ENCODE measurements at regions not wholly inside any gene's neighbourhood (a gene's known extent, or its start where the extent isn't known, plus 50 kb on each side); places are given as distances from the start of the nearest gene placed in this dataset.
"Not testable (repeated sequence)": the region's sequence is repeated elsewhere in the genome, so short reads cannot be mapped to it uniquely, and the experiment has no call there.

GRCh38 chr12:9470367-9470766, 137.3 kb downstream of the KLRB1 start:
- POLR2A ChIA-PET; H3K4me3 ChIP-seq (ENCODE audit: low read length); H3K9me3 Mint-ChIP-seq; H3K9me3 ChIP-seq (ENCODE audit: control insufficient read depth in 2 of 3, low read length in 3 of 3); H3K27me3 ChIP-seq (ENCODE audit: control insufficient read depth in 2 of 2, insufficient read depth in 2 of 2, low read length in 2 of 2); H3K4me1 ChIP-seq (ENCODE audit: control insufficient read depth in 2 of 2, insufficient read depth in 2 of 2, low read length in 2 of 2); ATAC-seq; H3K36me3 ChIP-seq (ENCODE audit: control insufficient read depth in 2 of 3, insufficient read depth in 3 of 3, low read length in 3 of 3); H3K27ac ChIP-seq (ENCODE audit: low read depth, low read length); DNase-seq; H3K27me3 Mint-ChIP-seq; intact Hi-C loops (cut with micrococcal nuclease): not testable (repeated sequence)
- CTCF ChIA-PET = interaction anchor here (2.5 kb wide), 1 partner anchor 140 kb away, joined by 28 read pairs; no protein-coding TSS in a partner anchor
- Mint-ChIP-seq H3K36me3 (peaks cover 0 to 15% (median 0%) of the 10 kb centered on the region in 5 donors), H3K27ac (peak overlapping the region in 1 of 9 donors; percentile 56), H3K4me1 (peaks cover 6 to 27% (median 19%) of the 10 kb centered on the region in 7 donors), H3K4me3 (peak overlapping the region in 1 of 10 donors; percentile 39)

DNA sequence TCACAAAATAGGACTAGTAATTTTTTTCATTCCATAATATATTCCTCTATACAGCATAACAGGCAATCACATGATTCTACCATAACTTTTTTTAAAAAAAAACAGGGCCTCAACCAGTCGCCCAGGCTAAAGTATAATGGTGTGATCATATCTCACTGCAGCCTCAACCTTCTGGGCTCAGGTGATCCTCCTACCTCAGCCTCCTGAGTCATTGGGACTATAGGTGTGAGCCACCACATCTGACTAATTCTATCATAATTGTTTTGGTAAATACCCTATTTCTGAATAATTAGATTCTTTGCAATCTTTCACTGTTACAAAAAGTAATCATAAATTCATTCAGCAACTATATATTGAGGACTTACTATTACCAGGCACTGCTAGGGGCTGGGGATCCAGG, 137.8 kb downstream of the KLRB1 start:
- H3K4me1 Mint-ChIP-seq = peaks cover 6 to 27% (median 19%) of the 10 kb centered on the region in 7 donors
- H3K36me3 ChIP-seq (ENCODE audit: control insufficient read depth in 2 of 3, insufficient read depth in 3 of 3, low read length in 3 of 3); H3K27me3 Mint-ChIP-seq; H3K4me1 ChIP-seq (ENCODE audit: control insufficient read depth in 2 of 2, insufficient read depth in 2 of 2, low read length in 2 of 2); H3K27ac Mint-ChIP-seq; H3K27me3 ChIP-seq (ENCODE audit: control insufficient read depth in 2 of 2, insufficient read depth in 2 of 2, low read length in 2 of 2); H3K9me3 Mint-ChIP-seq; H3K4me3 ChIP-seq (ENCODE audit: low read length); DNase-seq; H3K9me3 ChIP-seq (ENCODE audit: control insufficient read depth in 2 of 3, low read length in 3 of 3); POLR2A ChIA-PET; H3K27ac ChIP-seq (ENCODE audit: low read depth, low read length); ATAC-seq: not testable (repeated sequence)
- intact Hi-C loops (cut with micrococcal nuclease) = loop anchor here in 1 of 2 donors (1.0 to 10.0 kb wide), 5 partner anchors 98 to 405 kb away; no protein-coding TSS in a partner anchor
- CTCF ChIA-PET = interaction anchor here (2.5 kb wide), 1 partner anchor 139 kb away, joined by 28 read pairs; no protein-coding TSS in a partner anchor
- H3K4me3 Mint-ChIP-seq = peak overlapping the region in 1 of 10 donors; percentile 39
- peaks cover 0 to 15% (median 0%) of the 10 kb centered on the region in 5 donors for H3K36me3 Mint-ChIP-seq

- POLR2A ChIA-PET; H3K4me3 ChIP-seq (ENCODE audit: low read length); H3K9me3 ChIP-seq (ENCODE audit: control insufficient read depth in 2 of 3, low read length in 3 of 3); H3K36me3 ChIP-seq (ENCODE audit: control insufficient read depth in 2 of 3, insufficient read depth in 3 of 3, low read length in 3 of 3); H3K27me3 ChIP-seq (ENCODE audit: control insufficient read depth in 2 of 2, insufficient read depth in 2 of 2, low read length in 2 of 2); H3K9me3 Mint-ChIP-seq; ATAC-seq; H3K27me3 Mint-ChIP-seq; H3K4me3 Mint-ChIP-seq; DNase-seq; H3K27ac ChIP-seq (ENCODE audit: low read depth, low read length); H3K4me1 ChIP-seq (ENCODE audit: control insufficient read depth in 2 of 2, insufficient read depth in 2 of 2, low read length in 2 of 2); H3K27ac Mint-ChIP-seq: not testable (repeated sequence)
- peaks cover 0 to 15% (median 1%) of the 10 kb centered on the region in 5 donors for H3K36me3 Mint-ChIP-seq
- peaks cover 6 to 27% (median 19%) of the 10 kb centered on the region in 7 donors for H3K4me1 Mint-ChIP-seq
- intact Hi-C loops (cut with micrococcal nuclease) = loop anchor here in 1 of 2 donors (1.0 to 10.0 kb wide), 5 partner anchors 97 to 405 kb away; no protein-coding TSS in a partner anchor
- CTCF ChIA-PET = interaction anchor here (1.0 to 2.5 kb wide), 4 partner anchors 97 to 239 kb away, joined by 3 to 28 read pairs (median 4); no protein-coding TSS in a partner anchor
Measured at GRCh38 chr12:9469463-9469862, 138.3 kb downstream of the KLRB1 start.

DNA sequence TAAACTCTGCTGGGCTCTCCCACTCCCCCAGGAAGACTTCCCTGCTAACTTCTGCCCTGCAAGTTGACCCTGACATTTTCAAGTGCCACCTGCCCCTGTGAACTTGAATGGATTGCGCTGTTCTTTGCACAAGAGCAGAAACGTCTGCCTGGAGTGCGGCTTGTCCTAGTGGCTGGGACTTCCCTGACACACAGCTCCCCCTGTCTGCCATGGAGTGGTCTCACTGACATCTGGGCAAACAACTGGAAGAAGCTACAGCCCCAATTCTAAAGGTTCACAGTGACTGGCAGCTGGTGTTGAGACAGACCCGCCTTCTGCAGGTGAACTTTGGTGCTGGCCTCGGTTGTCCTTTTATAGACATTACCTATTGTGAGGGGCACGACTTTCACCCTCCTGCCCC, 138.7 kb downstream of the KLRB1 start:
- H3K27me3 ChIP-seq (ENCODE audit: control insufficient read depth in 2 of 2, insufficient read depth in 2 of 2, low read length in 2 of 2); H3K4me1 ChIP-seq (ENCODE audit: control insufficient read depth in 2 of 2, insufficient read depth in 2 of 2, low read length in 2 of 2); H3K27ac ChIP-seq (ENCODE audit: low read depth, low read length); H3K36me3 ChIP-seq (ENCODE audit: control insufficient read depth in 2 of 3, insufficient read depth in 3 of 3, low read length in 3 of 3); H3K27me3 Mint-ChIP-seq; H3K4me3 Mint-ChIP-seq; H3K4me3 ChIP-seq (ENCODE audit: low read length); H3K9me3 Mint-ChIP-seq; H3K9me3 ChIP-seq (ENCODE audit: control insufficient read depth in 2 of 3, low read length in 3 of 3): not testable (repeated sequence)
- DNase-seq (peak in 7 of 9 donors; percentile 11 to 62 (median 47)), ATAC-seq (peak; percentile 61)
- ChIA-PET CTCF (interaction anchor here (1.0 to 2.5 kb wide), 4 partner anchors 97 to 240 kb away, joined by 3 to 28 read pairs (median 4); no protein-coding TSS in a partner anchor), POLR2A (interaction anchor here (0.6 kb wide), 1 partner anchor 124 kb away, joined by 3 read pairs; no protein-coding TSS in a partner anchor)
- Mint-ChIP-seq H3K36me3 (peaks cover 0 to 12% (median 5%) of the 10 kb centered on the region in 5 donors), H3K27ac (peak overlapping the region in 2 of 9 donors; percentile 15 to 59), H3K4me1 (peaks cover 6 to 27% (median 19%) of the 10 kb centered on the region in 7 donors)
- intact Hi-C loops (cut with micrococcal nuclease) = loop anchor here in 1 of 2 donors (1.0 to 10.0 kb wide), 5 partner anchors 97 to 404 kb away; no protein-coding TSS in a partner anchor

DNA sequence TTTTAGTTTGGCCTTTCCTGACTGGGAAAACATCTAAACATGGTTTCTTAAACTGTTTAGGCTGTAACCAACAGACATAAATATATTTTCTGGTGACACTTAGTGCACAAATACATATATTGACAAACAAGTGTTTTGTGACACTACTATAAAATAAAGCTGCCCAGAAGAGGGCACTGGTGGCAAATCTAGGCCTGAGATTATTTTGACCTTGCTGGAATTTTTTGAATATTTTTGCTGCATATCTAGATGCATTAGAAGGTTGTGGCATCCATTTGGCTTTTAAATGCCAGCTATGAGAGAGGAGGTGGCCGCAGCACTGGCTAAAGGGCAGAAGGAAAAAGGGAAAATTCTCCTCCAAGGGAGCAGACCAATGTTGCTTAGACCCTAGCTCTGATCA, 139.6 kb downstream of the KLRB1 start:
- not testable (repeated sequence) for H3K4me1 ChIP-seq (ENCODE audit: control insufficient read depth in 2 of 2, insufficient read depth in 2 of 2, low read length in 2 of 2); DNase-seq; H3K4me3 Mint-ChIP-seq; H3K27ac ChIP-seq (ENCODE audit: low read depth, low read length); H3K9me3 Mint-ChIP-seq; H3K36me3 ChIP-seq (ENCODE audit: control insufficient read depth in 2 of 3, insufficient read depth in 3 of 3, low read length in 3 of 3); H3K36me3 Mint-ChIP-seq; ATAC-seq; H3K27me3 Mint-ChIP-seq; H3K27me3 ChIP-seq (ENCODE audit: control insufficient read depth in 2 of 2, insufficient read depth in 2 of 2, low read length in 2 of 2); H3K9me3 ChIP-seq (ENCODE audit: control insufficient read depth in 2 of 3, low read length in 3 of 3); H3K4me3 ChIP-seq (ENCODE audit: low read length)
- intact Hi-C loops (cut with micrococcal nuclease) = loop anchor here in 1 of 2 donors (10.0 kb wide), 3 partner anchors 147 to 403 kb away; no protein-coding TSS in a partner anchor
- peak overlapping the region in 3 of 9 donors; percentile 15 to 74 (median 51) for H3K27ac Mint-ChIP-seq
- POLR2A ChIA-PET = interaction anchor here (0.6 kb wide), 1 partner anchor 256 kb away, joined by 4 read pairs; no protein-coding TSS in a partner anchor
- CTCF ChIA-PET = interaction anchor here (1.5 to 2.5 kb wide), 3 partner anchors 127 to 241 kb away, joined by 4 to 28 read pairs (median 4); no protein-coding TSS in a partner anchor
- peaks cover 6 to 27% (median 19%) of the 10 kb centered on the region in 7 donors for H3K4me1 Mint-ChIP-seq

- DNase-seq (no peak), ATAC-seq (no peak)
- Mint-ChIP-seq H3K36me3 (peaks cover 0 to 5% (median 0%) of the 10 kb centered on the region in 5 donors), H3K4me3 (no peak overlapping the region), H3K27ac (no peak overlapping the region), H3K27me3 (peaks cover 0 to 6% (median 0%) of the 10 kb centered on the region in 5 donors), H3K4me1 (peaks cover 0 to 14% (median 9%) of the 10 kb centered on the region in 7 donors), H3K9me3 (no peaks in the 10 kb centered on the region)
- Histone ChIP-seq H3K27me3 (ENCODE audit: control insufficient read depth in 2 of 2, insufficient read depth in 2 of 2, low read length in 2 of 2) (no peaks in the 10 kb centered on the region), H3K4me1 (ENCODE audit: control insufficient read depth in 2 of 2, insufficient read depth in 2 of 2, low read length in 2 of 2) (no peaks in the 10 kb centered on the region), H3K36me3 (ENCODE audit: control insufficient read depth in 2 of 3, insufficient read depth in 3 of 3, low read length in 3 of 3) (no peaks in the 10 kb centered on the region), H3K4me3 (ENCODE audit: low read length) (no peak overlapping the region), H3K27ac (ENCODE audit: low read depth, low read length) (no peak overlapping the region), H3K9me3 (ENCODE audit: control insufficient read depth in 2 of 3, low read length in 3 of 3) (no peaks in the 10 kb centered on the region)
- POLR2A ChIA-PET = no interaction called here
- intact Hi-C loops (cut with micrococcal nuclease) = loop anchor here in 1 of 2 donors (10.0 kb wide), 3 partner anchors 150 to 400 kb away; no protein-coding TSS in a partner anchor
- CTCF ChIA-PET = no interaction called here
Measured at GRCh38 chr12:9464408-9464807, 143.3 kb downstream of the KLRB1 start.

- H3K27me3 Mint-ChIP-seq = peaks cover 0 to 19% (median 0%) of the 10 kb centered on the region in 5 donors
- DNase-seq; H3K9me3 ChIP-seq (ENCODE audit: control insufficient read depth in 2 of 3, low read length in 3 of 3); intact Hi-C loops (cut with micrococcal nuclease); H3K27ac Mint-ChIP-seq; H3K9me3 Mint-ChIP-seq; H3K4me3 Mint-ChIP-seq; POLR2A ChIA-PET; CTCF ChIA-PET; H3K36me3 ChIP-seq (ENCODE audit: control insufficient read depth in 2 of 3, insufficient read depth in 3 of 3, low read length in 3 of 3); H3K4me1 Mint-ChIP-seq; H3K4me1 ChIP-seq (ENCODE audit: control insufficient read depth in 2 of 2, insufficient read depth in 2 of 2, low read length in 2 of 2); H3K27me3 ChIP-seq (ENCODE audit: control insufficient read depth in 2 of 2, insufficient read depth in 2 of 2, low read length in 2 of 2); H3K36me3 Mint-ChIP-seq; H3K4me3 ChIP-seq (ENCODE audit: low read length); H3K27ac ChIP-seq (ENCODE audit: low read depth, low read length): not testable (repeated sequence)
- peak; percentile 54 for ATAC-seq
Measured at GRCh38 chr12:9455516-9455915, 152.2 kb downstream of the KLRB1 start.
